ENCODE measurements at regions not wholly inside any gene's neighbourhood (a gene's known extent, or its start where the extent isn't known, plus 50 kb on each side); places are given as distances from the start of the nearest gene placed in this dataset.

DNA sequence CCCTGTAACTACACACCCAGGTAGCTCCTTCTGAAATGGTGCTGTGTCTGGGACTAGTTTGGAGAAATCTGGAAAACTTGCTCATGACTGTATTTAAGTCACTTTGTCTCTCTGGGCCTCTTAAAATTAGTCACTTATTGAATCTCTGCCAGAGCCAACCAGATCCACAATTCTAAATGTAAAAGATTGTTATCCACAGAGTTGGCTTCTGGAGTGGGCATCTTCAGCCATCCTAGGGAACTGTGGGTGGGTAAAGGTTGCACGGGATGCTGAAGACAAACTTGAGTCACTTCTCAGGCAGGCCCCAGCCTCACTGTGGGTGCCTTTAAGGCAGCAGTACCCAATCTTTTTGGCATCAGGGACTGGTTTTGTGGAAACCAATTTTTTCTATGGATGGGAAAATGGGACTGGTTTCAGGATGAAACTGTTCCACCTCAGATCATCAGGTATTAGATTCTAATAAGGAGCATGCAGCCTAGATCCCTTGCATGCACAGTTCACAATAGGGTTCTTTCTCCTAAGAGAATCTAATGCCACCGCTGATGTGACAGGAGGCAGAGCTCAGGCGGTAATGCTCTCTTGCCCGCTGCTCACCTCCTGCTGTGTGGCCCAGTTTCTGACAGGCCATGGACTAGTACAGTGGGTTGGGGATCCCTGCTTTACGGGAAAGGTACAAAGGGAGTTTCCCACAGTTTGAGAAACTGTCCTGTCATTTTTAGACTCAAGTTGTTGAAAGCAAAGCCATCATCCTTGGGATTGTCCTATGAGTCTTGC is 98.3 kb upstream of the SPRED2 start:
- no peak overlapping the region for H3K4me3 ChIP-seq
- intact Hi-C loops (cut with DNase I): no loop called here
- no peak for DNase-seq
- H3K27ac ChIP-seq: no peak overlapping the region
- no peaks in the 10 kb centered on the region for H3K27me3 ChIP-seq
- no peaks in the 10 kb centered on the region for H3K9me3 ChIP-seq
- no peaks in the 10 kb centered on the region for H3K36me3 ChIP-seq
- no peak for ATAC-seq
- no peak for TF ChIP-seq CTCF (IDR thresholded peaks at IDR 0.05)
- H3K4me1 ChIP-seq: no peaks in the 10 kb centered on the region

GRCh38 chr2:65529419-65529818 is 97.0 kb upstream of the SPRED2 start:
- Histone ChIP-seq H3K9me3 (no peaks in the 10 kb centered on the region), H3K4me3 (no peak overlapping the region), H3K27ac (no peak overlapping the region), H3K27me3 (no peaks in the 10 kb centered on the region), H3K36me3 (no peaks in the 10 kb centered on the region), H3K4me1 (no peaks in the 10 kb centered on the region)
- intact Hi-C loops (cut with DNase I): no loop called here
- TF ChIP-seq CTCF (IDR thresholded peaks at IDR 0.05): no peak
- ATAC-seq (no peak), DNase-seq (no peak)

DNA sequence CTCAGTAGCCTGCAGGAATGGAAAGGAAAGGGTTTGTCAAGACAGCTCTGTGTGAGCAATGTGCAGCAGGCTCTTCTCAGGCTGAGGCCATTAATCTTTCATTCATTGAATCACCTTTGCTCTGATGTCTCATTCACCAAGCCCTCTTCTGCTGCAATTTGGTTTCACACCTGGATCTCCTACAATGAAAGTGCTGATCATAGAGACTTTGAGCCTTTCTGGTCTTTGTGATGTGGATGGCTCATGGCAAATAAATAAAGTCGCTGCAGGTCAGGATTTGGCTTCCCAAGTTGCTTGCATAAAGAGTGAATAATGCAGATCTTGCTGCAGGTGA is 95.8 kb upstream of the SPRED2 start:
- H3K36me3 ChIP-seq: no peaks in the 10 kb centered on the region
- intact Hi-C loops (cut with DNase I): no loop called here
- no peaks in the 10 kb centered on the region for H3K9me3 ChIP-seq
- no peak overlapping the region for H3K27ac ChIP-seq
- no peak for ATAC-seq
- no peak overlapping the region for H3K4me3 ChIP-seq
- no peak for DNase-seq
- H3K27me3 ChIP-seq: no peaks in the 10 kb centered on the region
- no peak for TF ChIP-seq CTCF (IDR thresholded peaks at IDR 0.05)
- no peaks in the 10 kb centered on the region for H3K4me1 ChIP-seq

GRCh38 chr2:65527451-65528240 is 95.2 kb upstream of the SPRED2 start:
- Histone ChIP-seq H3K4me3 (no peak overlapping the region), H3K9me3 (no peaks in the 10 kb centered on the region), H3K27me3 (no peaks in the 10 kb centered on the region), H3K36me3 (no peaks in the 10 kb centered on the region), H3K4me1 (no peaks in the 10 kb centered on the region), H3K27ac (no peak overlapping the region)
- TF ChIP-seq CTCF (IDR thresholded peaks at IDR 0.05): no peak
- DNase-seq (no peak), ATAC-seq (no peak)
- intact Hi-C loops (cut with DNase I): no loop called here

GRCh38 chr2:65525616-65526231 is 93.3 kb upstream of the SPRED2 start:
- Histone ChIP-seq H3K36me3 (no peaks in the 10 kb centered on the region), H3K9me3 (no peaks in the 10 kb centered on the region), H3K4me3 (no peak overlapping the region), H3K4me1 (no peaks in the 10 kb centered on the region), H3K27ac (no peak overlapping the region), H3K27me3 (no peaks in the 10 kb centered on the region)
- ATAC-seq (no peak), DNase-seq (no peak)
- TF ChIP-seq CTCF (IDR thresholded peaks at IDR 0.05): no peak
- intact Hi-C loops (cut with DNase I): no loop called here

Measured in upper lobe of right lung (tissue), 1 donor.